HG03039 (cell line): ENCODE measurements at regions not wholly inside any gene's neighbourhood (a gene's known extent, or its start where the extent isn't known, plus 50 kb on each side); places are given as distances from the start of the nearest gene placed in this dataset.
"Not testable (repeated sequence)": the region's sequence is repeated elsewhere in the genome, so short reads cannot be mapped to it uniquely, and the experiment has no call there.

Experiments used
- ATAC-seq: cut with Tn5 transposase; IDR thresholded peaks from one replicate; pipeline ENCODE4 v1.9.1; 2021; ENCODE audit warnings: mild to moderate bottlenecking, moderate library complexity; ENCODE audit not compliant: unreplicated experiment

DNA sequence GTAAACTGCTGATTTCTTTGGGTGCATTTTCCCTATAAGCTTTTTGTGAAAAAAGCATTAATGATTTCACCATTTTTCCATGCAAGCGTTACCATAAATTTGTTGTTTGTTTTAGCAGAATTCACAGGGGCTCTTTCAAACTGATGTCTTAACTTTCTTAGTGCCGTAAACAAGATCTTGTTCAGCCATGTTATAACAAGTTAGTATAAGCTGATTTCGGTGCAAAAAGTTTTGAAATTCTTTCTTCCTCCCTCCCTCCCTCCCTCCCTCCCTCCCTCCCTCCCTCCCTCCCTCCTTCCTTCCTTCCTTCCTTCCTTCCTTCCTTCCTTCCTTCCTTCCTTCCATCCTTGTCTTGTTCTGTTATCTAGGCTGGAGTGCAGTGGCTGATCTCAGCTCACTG is 71.7 kb upstream of the CHORDC1 start:
- no peak for ATAC-seq

DNA sequence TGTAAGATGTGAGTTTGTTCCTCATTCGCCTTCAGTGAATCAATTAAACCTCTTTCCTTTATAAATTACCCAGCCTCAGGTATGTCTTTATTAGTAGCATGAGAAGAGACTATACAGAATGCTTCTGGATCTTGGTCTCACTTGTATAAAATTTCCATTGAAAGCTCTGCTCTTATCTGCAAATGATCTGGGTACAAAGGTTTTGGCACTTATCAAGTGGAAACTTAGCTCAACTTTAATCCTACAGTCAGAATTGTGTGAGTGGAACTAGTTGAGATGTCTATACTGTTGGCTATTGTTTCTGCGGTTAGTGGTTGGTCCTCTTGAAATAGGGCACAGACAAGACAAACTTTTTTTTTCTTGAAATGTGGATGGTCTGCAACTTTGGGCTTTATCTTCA is 71.2 kb upstream of the CHORDC1 start:
- ATAC-seq, result no peak

DNA sequence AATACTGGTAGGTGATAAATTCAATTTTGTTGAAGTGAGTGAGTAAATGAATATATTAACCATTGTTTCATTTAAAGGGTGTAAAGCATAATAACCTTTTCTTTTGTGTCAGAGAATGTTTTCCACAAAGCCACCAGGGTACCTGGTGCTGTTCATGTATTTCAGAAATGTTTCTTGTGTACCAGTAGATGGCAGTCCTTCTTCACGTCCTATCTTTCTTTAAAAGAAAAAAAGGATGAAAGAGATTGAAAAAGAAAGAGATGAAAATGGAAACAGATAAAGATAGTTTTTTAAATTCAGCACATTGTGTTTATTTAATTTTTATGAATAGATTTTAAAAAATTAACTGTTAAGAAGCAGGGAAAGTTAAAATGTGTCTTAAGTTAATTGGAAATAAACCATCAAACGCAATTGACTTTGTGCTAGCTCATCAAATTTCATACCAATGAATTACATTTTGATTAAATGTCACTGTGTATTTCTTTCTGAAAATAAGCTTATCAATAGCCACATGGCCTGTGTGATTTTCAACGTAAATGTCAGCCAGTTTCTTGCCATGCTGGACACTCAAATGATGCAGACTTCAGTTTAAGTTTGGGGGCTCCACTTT is 65.5 kb upstream of the CHORDC1 start:
- no peak for ATAC-seq

DNA sequence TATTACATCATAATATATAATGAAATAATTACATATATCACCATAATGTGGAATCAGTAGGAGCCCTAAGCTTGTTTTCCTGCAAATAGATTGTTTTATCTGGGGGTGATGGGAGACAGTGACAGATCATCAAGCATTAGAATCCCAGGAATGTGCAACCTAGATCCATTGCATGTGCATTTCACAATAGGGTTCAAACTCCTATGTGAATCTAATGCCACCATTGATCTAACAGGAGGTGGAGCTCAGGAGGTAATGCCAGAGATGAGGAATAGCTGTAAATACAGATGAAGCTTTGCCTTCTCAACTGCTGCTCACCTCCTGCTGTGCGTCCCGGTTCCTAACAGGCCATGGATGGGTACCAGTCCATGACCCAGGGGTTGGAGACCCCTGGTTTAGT is 63.8 kb upstream of the CHORDC1 start:
- ATAC-seq, result no peak

DNA sequence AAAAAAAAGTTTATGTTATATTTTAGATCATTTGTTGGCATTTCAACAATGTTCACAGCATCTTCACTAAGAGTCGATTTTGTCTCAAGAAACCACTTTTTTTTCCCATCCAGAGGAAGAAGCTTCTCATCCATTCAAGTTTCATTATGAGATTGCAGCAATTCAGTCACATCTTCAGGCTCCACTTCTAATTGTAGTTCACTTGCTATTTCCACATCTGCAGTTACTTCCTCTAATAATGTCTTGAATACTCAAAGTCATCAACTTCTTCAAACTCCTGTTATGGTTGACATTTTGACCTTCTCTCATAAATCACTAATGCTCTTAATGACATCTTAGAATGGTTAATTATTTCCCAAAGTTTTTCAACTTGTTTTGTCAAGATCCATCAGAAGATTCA is 61.3 kb upstream of the CHORDC1 start:
- no peak for ATAC-seq

DNA sequence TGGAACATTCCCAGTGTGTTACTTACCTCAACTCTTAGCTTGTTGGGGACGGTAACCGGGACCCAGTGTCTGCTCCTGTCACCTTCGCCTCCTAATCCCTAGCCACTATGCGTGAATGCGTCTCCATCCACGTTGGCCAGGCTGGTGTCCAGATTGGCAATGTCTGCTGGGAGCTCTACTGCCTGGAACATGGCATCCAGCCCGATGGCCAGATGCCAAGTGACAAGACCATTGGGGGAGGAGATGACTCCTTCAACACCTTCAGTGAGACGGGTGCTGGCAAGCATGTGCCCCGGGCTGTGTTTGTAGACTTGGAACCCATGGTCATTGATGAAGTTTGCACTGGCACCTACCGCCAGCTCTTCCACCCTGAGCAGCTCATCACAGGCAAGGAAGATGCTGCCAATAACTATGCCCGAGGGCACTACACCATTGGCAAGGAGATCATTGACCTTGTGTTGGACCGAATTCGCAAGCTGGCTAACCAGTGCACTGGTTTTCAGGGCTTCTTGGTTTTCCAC is 59.8 kb upstream of the CHORDC1 start:
- not testable (repeated sequence) for ATAC-seq

DNA sequence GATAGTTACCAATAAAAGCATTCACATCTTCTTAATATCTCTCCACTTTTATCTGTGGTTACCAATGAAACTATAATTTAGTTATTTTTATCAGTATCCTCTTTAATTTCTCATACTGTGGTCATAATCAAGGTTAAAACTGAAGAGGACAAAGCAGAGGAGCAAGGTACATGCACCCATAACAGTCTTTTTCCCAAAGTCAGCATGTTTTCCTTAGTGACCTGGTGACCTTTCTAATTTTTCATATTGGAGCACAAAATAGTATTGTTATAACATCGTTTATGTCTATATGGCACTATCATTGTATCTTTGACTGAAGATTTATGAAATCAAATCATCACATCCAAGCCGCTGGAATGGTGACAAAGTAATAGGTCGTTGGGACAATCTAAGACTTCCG is 51.5 kb upstream of the CHORDC1 start:
- no peak for ATAC-seq
